Osteocyte (in vitro differentiated cells): ENCODE measurements at regions not wholly inside any gene's neighbourhood (a gene's known extent, or its start where the extent isn't known, plus 50 kb on each side); places are given as distances from the start of the nearest gene placed in this dataset.

ENCODE experiments used
- DNase-seq: peaks from one replicate; pipeline ENCODE4 v3.0.0; 2021; ENCODE audit warnings: mixed read lengths; ENCODE audit not compliant: unreplicated experiment; ENCODE audit errors: extremely low spot score
- H3K27ac Mint-ChIP-seq: one replicate; pipeline ENCODE4 v1.8.0; 2021; ENCODE audit warnings: mild to moderate bottlenecking, mixed read lengths; ENCODE audit not compliant: unreplicated experiment
- H3K27me3 Mint-ChIP-seq: one replicate; pipeline ENCODE4 v1.8.0; 2021; ENCODE audit warnings: mixed read lengths; ENCODE audit not compliant: unreplicated experiment
- H3K36me3 Mint-ChIP-seq: one replicate; pipeline ENCODE4 v1.8.0; 2021; ENCODE audit warnings: mixed read lengths; ENCODE audit not compliant: unreplicated experiment
- H3K4me1 Mint-ChIP-seq: one replicate; pipeline ENCODE4 v1.8.0; 2021; ENCODE audit warnings: mixed read lengths; ENCODE audit not compliant: unreplicated experiment
- H3K4me3 Mint-ChIP-seq: one replicate; pipeline ENCODE4 v1.8.0; 2021; ENCODE audit warnings: mild to moderate bottlenecking, moderate library complexity, mixed read lengths; ENCODE audit not compliant: unreplicated experiment
- H3K9me3 Mint-ChIP-seq: one replicate; pipeline ENCODE4 v1.8.0; 2021; ENCODE audit warnings: mixed read lengths; ENCODE audit not compliant: unreplicated experiment
- CTCF ChIP-seq: fragments of 200-600 bp; sonication (generic); IDR thresholded peaks from 2 replicates; pipeline ENCODE4 v1.5.0; 2021; ENCODE audit warnings: antibody characterized with exemption, mild to moderate bottlenecking, moderate library complexity

- Mint-ChIP-seq H3K36me3 (no peaks in the 10 kb centered on the region), H3K9me3 (no peaks in the 10 kb centered on the region), H3K4me1 (no peaks in the 10 kb centered on the region), H3K27ac (no peak overlapping the region), H3K27me3 (peaks cover 6% of the 10 kb centered on the region), H3K4me3 (no peak overlapping the region)
- TF ChIP-seq CTCF: no peak
- no peak for DNase-seq
These were observed 118.5 kb upstream of the PAQR3 start for GRCh38 chr4:79057772-79058171.

GRCh38 chr4:79053754-79054153 lies 114.5 kb upstream of the PAQR3 start:
- H3K27me3 Mint-ChIP-seq: peaks cover 7% of the 10 kb centered on the region
- DNase-seq: no peak
- no peaks in the 10 kb centered on the region for H3K36me3 Mint-ChIP-seq
- H3K4me3 Mint-ChIP-seq: no peak overlapping the region
- no peaks in the 10 kb centered on the region for H3K9me3 Mint-ChIP-seq
- no peaks in the 10 kb centered on the region for H3K4me1 Mint-ChIP-seq
- H3K27ac Mint-ChIP-seq: no peak overlapping the region
- no peak for TF ChIP-seq CTCF

GRCh38 chr4:79050541-79050880 lies 111.3 kb upstream of the PAQR3 start:
- Mint-ChIP-seq H3K9me3 (no peaks in the 10 kb centered on the region), H3K27ac (no peak overlapping the region), H3K4me1 (no peaks in the 10 kb centered on the region), H3K36me3 (no peaks in the 10 kb centered on the region), H3K4me3 (no peak overlapping the region), H3K27me3 (peaks cover 9% of the 10 kb centered on the region)
- no peak for DNase-seq
- TF ChIP-seq CTCF: no peak

- no peak for DNase-seq
- no peak overlapping the region for H3K27ac Mint-ChIP-seq
- H3K36me3 Mint-ChIP-seq: no peaks in the 10 kb centered on the region
- TF ChIP-seq CTCF: no peak
- H3K4me3 Mint-ChIP-seq: no peak overlapping the region
- no peaks in the 10 kb centered on the region for H3K4me1 Mint-ChIP-seq
- peaks cover 9% of the 10 kb centered on the region for H3K27me3 Mint-ChIP-seq
- H3K9me3 Mint-ChIP-seq: no peaks in the 10 kb centered on the region
These were observed 110.8 kb upstream of the PAQR3 start for GRCh38 chr4:79049840-79050540.

GRCh38 chr4:79048878-79049277 lies 109.6 kb upstream of the PAQR3 start:
- H3K27me3 Mint-ChIP-seq: peaks cover 9% of the 10 kb centered on the region
- no peak for TF ChIP-seq CTCF
- no peak for DNase-seq
- H3K27ac Mint-ChIP-seq: no peak overlapping the region
- H3K4me3 Mint-ChIP-seq: no peak overlapping the region
- H3K9me3 Mint-ChIP-seq: no peaks in the 10 kb centered on the region
- no peaks in the 10 kb centered on the region for H3K4me1 Mint-ChIP-seq
- H3K36me3 Mint-ChIP-seq: no peaks in the 10 kb centered on the region
